Sigmoid colon (tissue), 4 donors: ENCODE measurements at regions not wholly inside any gene's neighbourhood (a gene's known extent, or its start where the extent isn't known, plus 50 kb on each side); places are given as distances from the start of the nearest gene placed in this dataset.

Source experiments
- CTCF ChIP-seq, 4 experiments: fragments of 450-650 bp in 3 of 4; fragments of 200-600 bp in 1 of 4; IDR thresholded peaks; one replicate each; pipeline ENCODE4 v1.5.1; 2016 to 2019; ENCODE audit warnings: antibody characterized with exemption in 4 of 4, mild to moderate bottlenecking in 3 of 4, moderate library complexity in 2 of 4
- EP300 ChIP-seq, 4 donors: sonication (generic); formaldehyde crosslinking; IDR thresholded peaks; one replicate each; pipeline ENCODE4 v1.6.1; 2017; ENCODE audit warnings: antibody characterized with exemption in 4 of 4

GRCh38 chr2:14565666-14566065 lies 66.9 kb upstream of the LRATD1 start:
- TF ChIP-seq CTCF (IDR thresholded peaks at IDR 0.05) (no peak), EP300 (IDR thresholded peaks at IDR 0.05) (no peak)
